Activated naive CD8-positive, alpha-beta T cell treated with anti-CD3 and anti-CD28 coated beads for 36 hours (primary cell): ENCODE measurements at regions not wholly inside any gene's neighbourhood (a gene's known extent, or its start where the extent isn't known, plus 50 kb on each side); places are given as distances from the start of the nearest gene placed in this dataset.

ENCODE experiments used
- DNase-seq: peaks from one replicate; pipeline ENCODE4 v3.0.0; 2021
- H3K27ac Mint-ChIP-seq: one replicate; pipeline ENCODE4 v1.8.0; 2022; ENCODE audit warnings: mild to moderate bottlenecking, moderate library complexity, mixed read lengths
- H3K27me3 Mint-ChIP-seq: one replicate; pipeline ENCODE4 v1.8.0; 2022; ENCODE audit warnings: mild to moderate bottlenecking, mixed read lengths
- H3K36me3 Mint-ChIP-seq: one replicate; pipeline ENCODE4 v1.8.0; 2021; ENCODE audit warnings: mild to moderate bottlenecking, mixed read lengths
- H3K4me1 Mint-ChIP-seq: one replicate; pipeline ENCODE4 v1.8.0; 2021; ENCODE audit warnings: mixed read lengths
- H3K4me3 Mint-ChIP-seq: one replicate; pipeline ENCODE4 v1.8.0; 2022; ENCODE audit warnings: mild to moderate bottlenecking, moderate library complexity, mixed read lengths
- H3K9me3 Mint-ChIP-seq: one replicate; pipeline ENCODE4 v1.8.0; 2022; ENCODE audit warnings: mixed read lengths

- no peak for DNase-seq
- Mint-ChIP-seq H3K4me1 (peaks cover 3% of the 10 kb centered on the region), H3K9me3 (peaks cover 6% of the 10 kb centered on the region), H3K27ac (no peak overlapping the region), H3K36me3 (peaks cover 4% of the 10 kb centered on the region), H3K4me3 (no peak overlapping the region), H3K27me3 (peaks cover 41% of the 10 kb centered on the region)
Measured at GRCh38 chr3:13934813-13935212, 54.9 kb upstream of the WNT7A start.

DNA sequence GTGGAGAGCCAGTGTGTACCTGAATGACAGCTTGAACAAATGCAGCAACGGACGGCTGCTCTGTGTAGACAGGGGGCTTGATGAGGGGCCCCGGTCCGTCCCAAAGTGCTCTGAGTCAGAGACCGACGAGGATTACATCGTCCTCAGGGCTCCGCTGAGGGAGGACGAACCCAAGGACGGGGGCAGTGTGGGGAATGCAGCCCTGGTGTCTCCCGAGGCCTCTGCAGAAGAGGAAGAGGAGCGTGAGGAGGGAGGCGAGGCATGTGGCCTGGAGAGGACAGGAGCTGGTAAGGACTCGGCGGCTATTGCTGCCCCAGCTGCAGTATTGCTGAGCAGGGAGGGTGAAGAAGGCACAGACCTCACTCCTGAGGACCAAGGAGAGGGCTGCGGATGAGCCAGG is 54.4 kb upstream of the WNT7A start:
- peaks cover 6% of the 10 kb centered on the region for H3K9me3 Mint-ChIP-seq
- no peak overlapping the region for H3K27ac Mint-ChIP-seq
- H3K4me3 Mint-ChIP-seq, result no peak overlapping the region
- H3K4me1 Mint-ChIP-seq, result peaks cover 3% of the 10 kb centered on the region
- peaks cover 4% of the 10 kb centered on the region for H3K36me3 Mint-ChIP-seq
- peaks cover 41% of the 10 kb centered on the region for H3K27me3 Mint-ChIP-seq
- no peak for DNase-seq

- H3K36me3 Mint-ChIP-seq, result peaks cover 4% of the 10 kb centered on the region
- peak overlapping the region; percentile 76 for H3K4me3 Mint-ChIP-seq
- H3K9me3 Mint-ChIP-seq, result peaks cover 12% of the 10 kb centered on the region
Measured at GRCh38 chr3:13932578-13933295, 52.9 kb upstream of the WNT7A start.

GRCh38 chr3:13931172-13931571 is 51.3 kb upstream of the WNT7A start:
- Mint-ChIP-seq H3K27me3 (peaks cover 41% of the 10 kb centered on the region), H3K4me3 (no peak overlapping the region)

More at GRCh38 chr3:13932578-13933295, 52.9 kb upstream of the WNT7A start:
- Mint-ChIP-seq H3K27me3 (peaks cover 41% of the 10 kb centered on the region), H3K27ac (peak overlapping the region; percentile 72), H3K4me1 (peaks cover 3% of the 10 kb centered on the region)
- peak; percentile 36 for DNase-seq

More at GRCh38 chr3:13931172-13931571, 51.3 kb upstream of the WNT7A start:
- Mint-ChIP-seq H3K9me3 (peaks cover 17% of the 10 kb centered on the region), H3K27ac (no peak overlapping the region), H3K36me3 (peaks cover 10% of the 10 kb centered on the region), H3K4me1 (peaks cover 3% of the 10 kb centered on the region)
- no peak for DNase-seq
